GM19463 (cell line): ENCODE measurements at regions not wholly inside any gene's neighbourhood (a gene's known extent, or its start where the extent isn't known, plus 50 kb on each side); places are given as distances from the start of the nearest gene placed in this dataset.

Experiments
- ATAC-seq: cut with Tn5 transposase; IDR thresholded peaks from one replicate; pipeline ENCODE4 v1.9.1; 2021; ENCODE audit warnings: mild to moderate bottlenecking, moderate library complexity; ENCODE audit not compliant: unreplicated experiment

DNA sequence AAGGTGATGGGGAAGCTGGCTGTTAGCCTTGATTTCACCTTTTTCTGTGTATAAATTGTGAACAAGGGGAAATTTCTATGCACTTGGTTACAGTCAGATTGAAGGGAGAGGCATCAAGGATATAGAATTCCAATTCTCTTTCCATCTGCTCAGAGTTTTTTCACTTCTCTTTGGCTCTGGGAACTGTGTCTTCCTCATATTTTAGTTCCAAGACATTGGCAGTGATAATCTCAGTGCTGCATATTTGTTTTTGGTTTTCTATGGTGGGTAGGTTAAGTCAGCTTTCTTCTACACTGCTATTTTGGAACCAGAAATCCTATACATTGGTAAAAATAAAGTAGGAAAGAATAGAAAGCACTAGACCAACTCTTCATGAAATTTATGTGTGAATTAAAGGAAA is 569.6 kb upstream of the CXADR start:
- ATAC-seq: no peak

DNA sequence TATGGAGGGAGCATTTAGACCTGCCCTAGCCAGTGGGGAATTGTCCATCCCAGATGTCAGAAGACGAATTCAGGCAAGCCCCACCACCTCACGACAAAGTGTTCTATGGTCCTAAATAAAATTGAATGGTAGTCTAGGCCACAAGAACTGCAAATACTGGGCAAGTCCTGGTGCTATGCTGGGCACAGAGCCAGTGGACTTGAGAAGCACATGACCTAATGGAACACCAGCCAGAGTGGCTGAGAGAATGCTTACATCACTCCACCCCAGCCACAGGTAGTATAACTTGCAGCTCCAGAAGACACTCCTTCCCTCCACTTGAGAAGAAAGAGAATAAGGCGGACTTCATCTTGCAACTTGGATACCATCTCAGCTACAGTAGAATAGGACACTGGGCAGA is 567.3 kb upstream of the CXADR start:
- ATAC-seq: no peak

DNA sequence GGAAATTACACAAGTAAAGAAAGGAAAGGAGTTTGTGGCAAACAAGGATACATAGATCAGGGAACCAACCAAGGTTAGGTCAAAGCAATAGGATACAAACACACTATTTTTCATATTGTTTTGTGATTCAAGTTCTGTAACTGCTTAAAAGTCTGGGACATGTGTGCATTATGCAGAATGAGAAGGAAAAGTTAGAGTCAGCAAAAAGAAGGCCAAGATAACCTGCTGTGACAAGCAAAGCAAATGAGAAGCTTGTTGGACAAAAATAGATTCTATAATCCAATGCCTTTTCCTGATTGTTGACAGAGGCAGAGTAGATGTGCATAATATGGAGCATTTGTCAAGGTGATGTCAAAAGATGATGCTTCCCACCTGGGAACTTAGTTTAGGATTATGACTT is 556.0 kb upstream of the CXADR start:
- no peak for ATAC-seq

DNA sequence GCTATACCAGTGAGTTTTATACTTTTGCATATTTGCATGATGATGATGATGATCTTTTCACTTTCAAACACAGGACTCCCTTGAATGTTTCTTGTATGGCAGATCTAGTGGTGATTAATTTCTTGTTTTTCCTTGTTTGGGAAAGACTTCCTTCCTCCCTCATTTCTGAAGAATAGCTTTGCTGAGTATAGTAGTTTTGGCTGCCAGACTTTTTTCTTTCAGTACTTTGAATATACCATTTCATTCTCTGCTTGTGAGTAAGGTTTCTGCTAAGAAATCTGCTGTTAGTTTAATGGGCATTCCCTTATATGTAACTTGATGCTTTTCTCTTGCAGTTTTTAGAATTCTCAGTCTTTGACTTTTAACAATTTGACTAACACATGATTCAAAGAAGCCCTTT is 547.4 kb upstream of the CXADR start:
- no peak for ATAC-seq

DNA sequence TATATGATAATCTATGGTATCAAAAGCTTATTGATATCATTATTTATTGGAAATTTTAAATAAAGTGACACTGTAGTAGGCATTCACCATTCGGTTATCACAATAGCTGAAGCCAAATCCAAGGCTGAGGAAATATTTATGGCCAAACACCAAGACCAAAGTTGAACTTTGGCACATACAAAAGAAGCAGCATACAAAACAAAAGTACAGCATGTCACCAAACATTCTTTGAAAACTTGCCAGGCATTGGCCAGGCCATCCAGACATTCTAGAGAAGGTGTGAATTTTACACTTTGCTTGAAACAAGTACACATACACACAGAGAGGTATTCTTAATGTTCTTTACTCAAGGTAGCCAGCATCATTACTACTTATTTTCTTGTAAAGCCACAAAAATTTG is 544.4 kb upstream of the CXADR start:
- ATAC-seq: no peak

GRCh38 chr21:16969636-16970035 is 543.2 kb upstream of the CXADR start:
- ATAC-seq: no peak

- no peak for ATAC-seq
Measured at GRCh38 chr21:16974060-16974459, 538.8 kb upstream of the CXADR start.

GRCh38 chr21:16976193-16976592 is 536.6 kb upstream of the CXADR start:
- no peak for ATAC-seq

DNA sequence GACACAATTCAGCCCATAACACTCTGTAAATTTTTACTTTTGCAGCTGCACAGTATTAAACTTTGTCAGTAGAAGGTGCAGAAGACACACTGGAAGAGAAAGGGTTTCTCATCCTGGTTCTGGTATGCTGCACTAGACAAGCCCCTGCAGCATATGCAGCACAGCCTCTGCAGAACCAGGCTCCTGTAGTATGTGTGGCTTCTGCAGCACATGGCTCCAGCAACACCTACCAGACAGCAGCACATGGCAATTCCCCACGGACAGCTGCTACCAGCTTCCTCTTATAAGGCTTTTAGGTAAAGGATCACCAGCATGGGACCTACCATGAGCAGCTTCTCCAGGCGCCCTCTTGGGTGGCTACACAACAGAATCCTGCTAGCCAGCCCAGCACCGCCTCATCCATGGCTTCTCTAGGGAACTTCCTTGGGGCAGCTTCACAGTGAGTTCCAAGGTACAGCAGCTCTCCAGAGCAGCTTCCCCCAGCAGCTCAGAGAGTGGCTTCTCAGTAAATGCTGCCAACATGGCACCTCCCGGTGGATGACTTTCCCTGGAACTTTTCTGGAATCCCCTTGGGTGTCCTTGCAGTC is 534.4 kb upstream of the CXADR start:
- ATAC-seq: no peak

DNA sequence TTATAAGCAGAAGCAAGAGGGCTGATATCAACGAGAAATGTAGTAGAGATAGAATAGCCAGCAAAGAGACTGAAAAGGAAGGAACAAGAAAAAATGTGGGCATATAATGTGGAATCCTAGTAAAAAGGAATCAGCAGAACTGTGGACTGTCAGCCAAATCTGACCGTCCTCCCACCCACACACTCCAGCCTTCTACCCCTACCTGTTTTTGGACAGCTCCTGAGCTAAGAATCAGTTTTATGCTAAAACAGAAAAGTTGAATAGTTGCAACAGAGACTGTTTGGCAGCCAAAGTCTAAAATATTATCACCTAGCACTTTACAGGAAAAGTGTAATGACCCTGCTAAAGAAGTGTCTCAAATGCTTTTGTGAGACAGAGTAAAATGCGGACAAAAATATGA is 533.3 kb upstream of the CXADR start:
- no peak for ATAC-seq

DNA sequence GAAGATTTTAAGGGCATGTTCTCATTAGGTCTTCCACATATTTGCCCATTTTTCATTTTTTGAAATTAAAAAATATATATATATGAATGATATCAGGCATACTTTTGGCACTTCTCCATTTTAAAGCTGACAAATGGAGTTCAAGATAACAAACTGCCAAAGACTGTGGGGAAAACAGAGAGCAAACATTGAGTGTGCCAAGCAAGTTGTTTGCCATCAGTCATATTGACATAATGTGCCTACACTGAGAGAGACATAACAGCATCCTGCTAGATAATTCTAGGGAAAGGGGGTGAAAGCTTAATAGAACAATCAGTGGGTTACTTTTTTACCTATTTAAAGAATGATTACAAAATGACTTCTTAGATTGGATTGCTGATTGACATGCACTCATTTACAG is 529.4 kb upstream of the CXADR start:
- ATAC-seq: no peak

DNA sequence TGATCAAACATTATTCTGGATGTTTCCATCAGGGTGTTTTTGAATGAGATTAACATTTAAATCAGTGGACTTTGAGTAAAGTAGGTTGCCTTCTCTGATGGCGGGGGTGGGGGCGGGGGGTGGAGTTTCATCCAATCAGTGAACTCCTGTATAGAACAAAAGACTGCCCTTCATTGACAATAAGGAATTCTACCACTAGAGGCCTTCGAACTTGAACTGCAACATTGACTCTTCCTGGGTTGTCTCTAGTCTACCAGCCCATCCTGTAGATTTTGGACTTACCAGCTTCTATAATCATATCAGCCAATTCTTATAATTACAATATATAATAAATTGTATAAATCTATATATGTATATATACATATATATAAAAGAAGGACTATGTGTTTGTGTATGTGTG is 520.4 kb upstream of the CXADR start:
- no peak for ATAC-seq

- no peak for ATAC-seq
Measured at GRCh38 chr21:16993416-16994038, 519.3 kb upstream of the CXADR start.

GRCh38 chr21:17002594-17003257 is 510.1 kb upstream of the CXADR start:
- no peak for ATAC-seq

- ATAC-seq: no peak
Measured at GRCh38 chr21:17003258-17003615, 509.6 kb upstream of the CXADR start.

DNA sequence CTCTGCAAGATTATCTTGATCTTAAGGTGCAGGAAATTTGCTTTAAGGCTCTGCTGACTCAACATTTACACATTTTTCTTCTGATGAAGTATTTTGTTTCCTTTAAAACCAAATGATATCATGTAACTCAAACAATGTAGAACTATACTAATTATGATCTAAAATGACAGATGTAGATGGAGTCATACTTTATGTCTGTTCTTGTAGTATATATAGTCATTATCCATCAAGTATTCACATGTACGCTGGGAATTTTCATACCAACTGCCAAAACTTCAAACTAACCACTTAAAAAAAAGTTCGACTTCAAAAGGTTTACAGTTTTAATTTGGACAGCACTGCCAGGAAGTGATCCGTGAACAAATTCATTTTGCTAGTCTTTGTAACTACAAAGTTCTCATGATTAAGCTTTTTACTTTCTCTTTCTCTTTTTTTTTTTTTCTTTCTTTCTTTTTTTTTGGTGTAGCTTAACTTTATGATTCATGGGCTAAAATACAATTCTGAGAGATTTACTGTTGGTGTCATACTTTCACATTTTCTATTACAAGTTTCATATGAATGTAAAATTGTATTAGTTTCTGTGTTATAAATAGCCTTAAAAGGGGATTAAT is 509.0 kb upstream of the CXADR start:
- no peak for ATAC-seq

- ATAC-seq: no peak
Measured at GRCh38 chr21:17032141-17032655, 480.6 kb upstream of the CXADR start.

GRCh38 chr21:17044696-17045095 is 468.1 kb upstream of the CXADR start:
- no peak for ATAC-seq

DNA sequence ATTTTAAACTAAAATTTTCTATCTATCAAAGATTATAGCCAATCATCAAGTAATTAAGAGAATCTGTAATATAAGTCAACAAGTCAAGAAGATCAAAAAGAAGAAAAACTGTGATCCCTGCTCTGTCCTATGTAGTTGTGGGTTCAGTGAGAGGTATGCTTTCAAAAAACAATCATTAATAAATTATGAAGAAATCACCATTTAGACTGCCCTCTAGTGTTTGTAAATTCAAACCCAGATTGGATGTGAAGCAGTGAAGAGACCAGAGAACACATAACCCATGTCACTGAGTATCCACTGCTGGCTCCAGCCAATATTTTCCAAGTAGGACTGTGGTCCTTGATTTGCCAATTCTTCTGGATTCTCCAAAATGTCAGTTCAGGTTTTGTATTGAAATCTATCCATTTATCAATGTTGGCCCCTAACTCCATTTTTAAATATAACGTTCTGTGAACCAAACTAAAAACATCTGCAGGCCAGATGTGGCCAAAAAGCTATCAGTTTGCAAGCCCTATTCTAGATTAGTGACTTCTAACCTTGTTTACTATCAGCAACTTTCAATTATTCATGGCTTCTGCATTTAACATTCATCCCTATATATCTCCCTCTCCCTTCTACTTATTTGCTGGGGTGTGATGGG is 467.5 kb upstream of the CXADR start:
- ATAC-seq: no peak

- no peak for ATAC-seq
Measured at GRCh38 chr21:17048974-17049373, 463.9 kb upstream of the CXADR start.

DNA sequence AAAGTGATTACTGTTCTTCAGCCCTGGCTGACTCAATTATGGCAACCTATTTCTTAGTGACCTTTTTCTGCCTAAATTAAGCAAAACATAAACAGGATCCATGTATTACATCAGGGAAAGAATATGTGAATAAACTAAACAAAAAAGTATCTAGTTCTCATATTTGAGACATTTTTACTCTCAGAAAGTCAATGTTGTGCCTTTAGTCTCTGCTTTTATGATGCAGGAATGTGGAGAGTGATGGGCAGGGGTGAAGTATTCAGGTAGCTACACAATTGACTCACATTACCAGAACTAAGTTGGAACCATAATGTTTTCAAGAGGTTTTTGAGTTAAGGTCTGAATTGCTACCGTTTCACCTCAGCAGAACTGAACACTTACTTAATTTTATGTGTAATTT is 462.7 kb upstream of the CXADR start:
- ATAC-seq: no peak

- no peak for ATAC-seq
Measured at GRCh38 chr21:17050646-17051045, 462.2 kb upstream of the CXADR start.
